KBM-7 (cell line): ENCODE measurements at regions not wholly inside any gene's neighbourhood (a gene's known extent, or its start where the extent isn't known, plus 50 kb on each side); places are given as distances from the start of the nearest gene placed in this dataset.
A peak's percentile ranks its signal among the peaks of the same experiment; 100 is the strongest.

ENCODE experiments used
- DNase-seq: peaks from one replicate; pipeline ENCODE4 v3.0.0-alpha.2; 2015
- in situ Hi-C: fragments of 300-500 bp; cut with MboI; formaldehyde crosslinking; loops from 2 replicates; pipeline ENCODE4 v1.14.3; 2020; ENCODE audit warnings: low sequenced_read_pairs, low pct_unique_long_range_greater_than_20kb, mixed read lengths

GRCh38 chr5:62727184-62727583 is 148.6 kb downstream of the LRRC70 start:
- in situ Hi-C loops: loop anchor here (25.0 kb wide), 1 partner anchor 265 kb away; no protein-coding TSS in a partner anchor
- no peak for DNase-seq

GRCh38 chr5:62722360-62722759 is 143.7 kb downstream of the LRRC70 start:
- in situ Hi-C loops: no loop called here
- DNase-seq: no peak

GRCh38 chr5:62720031-62720441 is 141.4 kb downstream of the LRRC70 start:
- DNase-seq: peak; percentile 46
- in situ Hi-C loops: no loop called here

GRCh38 chr5:62719061-62719720 is 140.6 kb downstream of the LRRC70 start:
- DNase-seq: no peak
- in situ Hi-C loops: no loop called here

- DNase-seq: no peak
- in situ Hi-C loops: no loop called here
Measured at GRCh38 chr5:62718324-62718723, 139.7 kb downstream of the LRRC70 start.

- no peak for DNase-seq
- in situ Hi-C loops: no loop called here
Measured at GRCh38 chr5:62717301-62717933, 138.8 kb downstream of the LRRC70 start.

- in situ Hi-C loops: no loop called here
- DNase-seq: no peak
Measured at GRCh38 chr5:62714296-62714695, 135.7 kb downstream of the LRRC70 start.

- in situ Hi-C loops: no loop called here
- no peak for DNase-seq
Measured at GRCh38 chr5:62708481-62709325, 130.1 kb downstream of the LRRC70 start.

- in situ Hi-C loops: no loop called here
Measured at GRCh38 chr5:62707563-62707962, 128.9 kb downstream of the LRRC70 start.

GRCh38 chr5:62707131-62707530 is 128.5 kb downstream of the LRRC70 start:
- DNase-seq: no peak
- in situ Hi-C loops: no loop called here

More at GRCh38 chr5:62707563-62707962, 128.9 kb downstream of the LRRC70 start:
- no peak for DNase-seq

- DNase-seq: no peak
- in situ Hi-C loops: no loop called here
Measured at GRCh38 chr5:62705022-62705421, 126.4 kb downstream of the LRRC70 start.

- no peak for DNase-seq
- in situ Hi-C loops: no loop called here
Measured at GRCh38 chr5:62702126-62702525, 123.5 kb downstream of the LRRC70 start.

- no peak for DNase-seq
- in situ Hi-C loops: no loop called here
Measured at GRCh38 chr5:62701036-62701435, 122.4 kb downstream of the LRRC70 start.

GRCh38 chr5:62698756-62699155 is 120.1 kb downstream of the LRRC70 start:
- no peak for DNase-seq
- in situ Hi-C loops: no loop called here

- in situ Hi-C loops: no loop called here
- no peak for DNase-seq
Measured at GRCh38 chr5:62695274-62695673, 116.7 kb downstream of the LRRC70 start.

GRCh38 chr5:62692946-62693713 is 114.5 kb downstream of the LRRC70 start:
- no peak for DNase-seq
- in situ Hi-C loops: no loop called here

- no peak for DNase-seq
- in situ Hi-C loops: no loop called here
Measured at GRCh38 chr5:62691946-62692345, 113.3 kb downstream of the LRRC70 start.

GRCh38 chr5:62690421-62690820 is 111.8 kb downstream of the LRRC70 start:
- DNase-seq: no peak
- in situ Hi-C loops: no loop called here

- no peak for DNase-seq
- in situ Hi-C loops: no loop called here
Measured at GRCh38 chr5:62689599-62690368, 111.2 kb downstream of the LRRC70 start.
